ENCODE measurements at regions not wholly inside any gene's neighbourhood (a gene's known extent, or its start where the extent isn't known, plus 50 kb on each side); places are given as distances from the start of the nearest gene placed in this dataset.

DNA sequence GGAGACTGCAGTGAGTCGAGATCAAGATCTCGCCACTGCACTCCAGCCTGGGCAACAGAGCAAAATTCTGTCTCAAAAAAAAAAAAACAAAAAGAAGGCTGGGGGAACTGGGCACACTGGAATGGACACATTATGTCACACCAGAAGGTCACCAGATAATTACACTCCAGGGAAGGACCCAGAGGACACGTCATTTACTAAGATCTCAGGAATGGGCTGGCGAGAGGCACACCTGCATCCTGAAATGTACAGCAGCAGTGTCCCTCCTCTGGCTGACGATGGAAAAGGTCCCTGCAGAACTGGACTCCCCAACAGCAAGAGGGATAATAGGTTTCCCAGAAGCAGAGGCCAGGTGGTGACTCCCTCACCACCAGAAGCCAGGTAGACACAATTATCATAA lies 243.5 kb downstream of the BCL11B start:
- H3K9me3 ChIP-seq (ENCODE audit: control insufficient read depth in 2 of 2, low read length in 2 of 2) = no peaks in the 10 kb centered on the region
- H3K9ac ChIP-seq (ENCODE audit: low read depth in 1 of 2, low read length in 2 of 2) = no peak overlapping the region
- no peaks in the 10 kb centered on the region for H3K27me3 ChIP-seq (ENCODE audit: control insufficient read depth in 2 of 2, insufficient read depth in 2 of 2, low read length in 2 of 2)
- no peaks in the 10 kb centered on the region for H3K4me1 ChIP-seq (ENCODE audit: control insufficient read depth in 2 of 2, insufficient read depth in 2 of 2, low read length in 2 of 2)
- no peak overlapping the region for H3K27ac ChIP-seq (ENCODE audit: low read depth in 2 of 2, low read length in 2 of 2)
- no peak overlapping the region for H3K4me3 ChIP-seq (ENCODE audit: low read length in 2 of 2)
- no peaks in the 10 kb centered on the region for H3K36me3 ChIP-seq (ENCODE audit: control insufficient read depth in 2 of 2, insufficient read depth in 2 of 2, low read length in 2 of 2)

DNA sequence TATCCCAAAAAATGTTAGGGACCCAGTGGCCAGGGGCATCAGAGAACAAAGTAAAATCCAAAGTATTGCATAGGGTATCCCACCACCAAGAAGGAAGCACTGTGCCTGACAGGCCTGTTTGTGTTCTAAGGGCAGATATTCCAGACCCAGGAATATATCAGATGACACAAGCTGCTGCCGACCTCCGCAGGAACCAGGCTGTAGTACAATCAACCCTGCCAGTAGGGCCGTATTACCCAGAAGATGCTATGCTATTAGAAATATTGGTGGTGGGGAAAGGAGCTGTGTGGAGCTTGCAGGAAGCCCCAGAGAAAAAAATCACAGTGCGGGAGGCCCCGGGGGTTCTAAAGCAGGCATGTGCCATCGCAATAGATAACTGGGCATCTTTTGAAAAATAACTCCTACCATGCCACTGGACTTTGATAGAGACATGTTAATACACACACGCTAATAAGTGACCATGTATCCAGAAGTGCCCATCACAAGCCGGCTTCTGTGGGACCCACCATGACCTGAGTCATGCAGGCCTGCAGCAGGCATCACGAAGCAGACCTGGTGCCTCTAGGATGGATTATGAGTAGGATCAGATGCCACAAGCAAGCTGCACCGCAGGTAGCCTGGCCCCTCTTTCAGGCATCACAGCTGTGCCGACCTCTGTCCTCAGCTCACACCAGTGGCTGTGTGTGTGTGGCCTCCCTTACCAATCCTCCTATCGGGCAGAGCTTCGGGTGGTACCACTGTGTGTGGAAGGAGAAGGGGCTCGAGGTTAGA lies 242.7 kb downstream of the BCL11B start:
- no peak overlapping the region for H3K27ac ChIP-seq (ENCODE audit: low read depth in 2 of 2, low read length in 2 of 2)
- no peaks in the 10 kb centered on the region for H3K9me3 ChIP-seq (ENCODE audit: control insufficient read depth in 2 of 2, low read length in 2 of 2)

GRCh38 chr14:99029916-99030305 lies 242.1 kb downstream of the BCL11B start:
- no peak overlapping the region for H3K4me3 ChIP-seq (ENCODE audit: low read length in 2 of 2)
- no peak overlapping the region for H3K9ac ChIP-seq (ENCODE audit: low read depth in 1 of 2, low read length in 2 of 2)
- H3K27ac ChIP-seq (ENCODE audit: low read depth in 2 of 2, low read length in 2 of 2) = no peak overlapping the region

More for the DNA sequence above, 242.7 kb downstream of the BCL11B start:
- Histone ChIP-seq H3K36me3 (ENCODE audit: control insufficient read depth in 2 of 2, insufficient read depth in 2 of 2, low read length in 2 of 2) (no peaks in the 10 kb centered on the region), H3K27me3 (ENCODE audit: control insufficient read depth in 2 of 2, insufficient read depth in 2 of 2, low read length in 2 of 2) (no peaks in the 10 kb centered on the region), H3K4me1 (ENCODE audit: control insufficient read depth in 2 of 2, insufficient read depth in 2 of 2, low read length in 2 of 2) (no peaks in the 10 kb centered on the region), H3K9ac (ENCODE audit: low read depth in 1 of 2, low read length in 2 of 2) (no peak overlapping the region), H3K4me3 (ENCODE audit: low read length in 2 of 2) (no peak overlapping the region)

GRCh38 chr14:99030454-99030853 lies 241.5 kb downstream of the BCL11B start:
- Histone ChIP-seq H3K4me3 (ENCODE audit: low read length in 2 of 2) (no peak overlapping the region), H3K4me1 (ENCODE audit: control insufficient read depth in 2 of 2, insufficient read depth in 2 of 2, low read length in 2 of 2) (no peaks in the 10 kb centered on the region), H3K27ac (ENCODE audit: low read depth in 2 of 2, low read length in 2 of 2) (no peak overlapping the region), H3K9me3 (ENCODE audit: control insufficient read depth in 2 of 2, low read length in 2 of 2) (no peaks in the 10 kb centered on the region), H3K27me3 (ENCODE audit: control insufficient read depth in 2 of 2, insufficient read depth in 2 of 2, low read length in 2 of 2) (no peaks in the 10 kb centered on the region), H3K9ac (ENCODE audit: low read depth in 1 of 2, low read length in 2 of 2) (no peak overlapping the region), H3K36me3 (ENCODE audit: control insufficient read depth in 2 of 2, insufficient read depth in 2 of 2, low read length in 2 of 2) (no peaks in the 10 kb centered on the region)

More at GRCh38 chr14:99029916-99030305, 242.1 kb downstream of the BCL11B start:
- Histone ChIP-seq H3K4me1 (ENCODE audit: control insufficient read depth in 2 of 2, insufficient read depth in 2 of 2, low read length in 2 of 2) (no peaks in the 10 kb centered on the region), H3K36me3 (ENCODE audit: control insufficient read depth in 2 of 2, insufficient read depth in 2 of 2, low read length in 2 of 2) (no peaks in the 10 kb centered on the region), H3K9me3 (ENCODE audit: control insufficient read depth in 2 of 2, low read length in 2 of 2) (no peaks in the 10 kb centered on the region), H3K27me3 (ENCODE audit: control insufficient read depth in 2 of 2, insufficient read depth in 2 of 2, low read length in 2 of 2) (no peaks in the 10 kb centered on the region)

GRCh38 chr14:99032759-99033158 lies 239.2 kb downstream of the BCL11B start:
- Histone ChIP-seq H3K36me3 (ENCODE audit: control insufficient read depth in 2 of 2, insufficient read depth in 2 of 2, low read length in 2 of 2) (no peaks in the 10 kb centered on the region), H3K4me1 (ENCODE audit: control insufficient read depth in 2 of 2, insufficient read depth in 2 of 2, low read length in 2 of 2) (no peaks in the 10 kb centered on the region), H3K27ac (ENCODE audit: low read depth in 2 of 2, low read length in 2 of 2) (no peak overlapping the region), H3K27me3 (ENCODE audit: control insufficient read depth in 2 of 2, insufficient read depth in 2 of 2, low read length in 2 of 2) (no peaks in the 10 kb centered on the region), H3K4me3 (ENCODE audit: low read length in 2 of 2) (no peak overlapping the region), H3K9me3 (ENCODE audit: control insufficient read depth in 2 of 2, low read length in 2 of 2) (no peaks in the 10 kb centered on the region), H3K9ac (ENCODE audit: low read depth in 1 of 2, low read length in 2 of 2) (no peak overlapping the region)

- Histone ChIP-seq H3K27me3 (ENCODE audit: control insufficient read depth in 2 of 2, insufficient read depth in 2 of 2, low read length in 2 of 2) (no peaks in the 10 kb centered on the region), H3K27ac (ENCODE audit: low read depth in 2 of 2, low read length in 2 of 2) (no peak overlapping the region), H3K4me1 (ENCODE audit: control insufficient read depth in 2 of 2, insufficient read depth in 2 of 2, low read length in 2 of 2) (no peaks in the 10 kb centered on the region), H3K4me3 (ENCODE audit: low read length in 2 of 2) (no peak overlapping the region), H3K9me3 (ENCODE audit: control insufficient read depth in 2 of 2, low read length in 2 of 2) (no peaks in the 10 kb centered on the region), H3K36me3 (ENCODE audit: control insufficient read depth in 2 of 2, insufficient read depth in 2 of 2, low read length in 2 of 2) (no peaks in the 10 kb centered on the region), H3K9ac (ENCODE audit: low read depth in 1 of 2, low read length in 2 of 2) (no peak overlapping the region)
Measured at GRCh38 chr14:99033951-99034350, 238.0 kb downstream of the BCL11B start.

DNA sequence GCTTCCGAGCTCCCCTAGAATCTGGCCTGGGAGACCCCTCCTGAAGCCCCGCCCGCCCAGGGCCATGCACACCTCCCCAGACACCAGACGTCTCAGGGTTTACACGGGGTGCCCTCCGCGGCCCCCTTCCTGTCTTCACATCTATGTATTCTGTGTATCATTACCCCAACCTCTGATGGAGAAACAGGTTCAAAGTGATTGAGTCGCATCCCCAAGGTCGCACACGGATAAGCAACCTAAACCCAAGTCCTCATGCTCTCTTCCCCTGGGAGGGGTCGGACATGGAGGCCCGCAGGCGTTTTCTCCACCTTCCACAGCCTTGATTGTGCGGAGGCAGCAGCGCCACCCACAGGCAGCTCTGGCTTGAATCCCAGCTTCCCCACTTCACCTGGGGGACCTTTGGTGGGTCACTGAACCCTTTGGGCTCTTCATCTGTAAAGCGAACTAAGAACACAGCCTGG lies 237.3 kb downstream of the BCL11B start:
- no peaks in the 10 kb centered on the region for H3K9me3 ChIP-seq (ENCODE audit: control insufficient read depth in 2 of 2, low read length in 2 of 2)
- no peak overlapping the region for H3K27ac ChIP-seq (ENCODE audit: low read depth in 2 of 2, low read length in 2 of 2)
- no peaks in the 10 kb centered on the region for H3K36me3 ChIP-seq (ENCODE audit: control insufficient read depth in 2 of 2, insufficient read depth in 2 of 2, low read length in 2 of 2)
- no peaks in the 10 kb centered on the region for H3K4me1 ChIP-seq (ENCODE audit: control insufficient read depth in 2 of 2, insufficient read depth in 2 of 2, low read length in 2 of 2)
- no peak overlapping the region for H3K4me3 ChIP-seq (ENCODE audit: low read length in 2 of 2)
- no peaks in the 10 kb centered on the region for H3K27me3 ChIP-seq (ENCODE audit: control insufficient read depth in 2 of 2, insufficient read depth in 2 of 2, low read length in 2 of 2)
- H3K9ac ChIP-seq (ENCODE audit: low read depth in 1 of 2, low read length in 2 of 2) = no peak overlapping the region

GRCh38 chr14:99035268-99035667 lies 236.7 kb downstream of the BCL11B start:
- Histone ChIP-seq H3K27me3 (ENCODE audit: control insufficient read depth in 2 of 2, insufficient read depth in 2 of 2, low read length in 2 of 2) (no peaks in the 10 kb centered on the region), H3K9ac (ENCODE audit: low read depth in 1 of 2, low read length in 2 of 2) (no peak overlapping the region), H3K36me3 (ENCODE audit: control insufficient read depth in 2 of 2, insufficient read depth in 2 of 2, low read length in 2 of 2) (no peaks in the 10 kb centered on the region), H3K27ac (ENCODE audit: low read depth in 2 of 2, low read length in 2 of 2) (peak overlapping the region; percentile 20 to 52), H3K4me3 (ENCODE audit: low read length in 2 of 2) (no peak overlapping the region), H3K4me1 (ENCODE audit: control insufficient read depth in 2 of 2, insufficient read depth in 2 of 2, low read length in 2 of 2) (no peaks in the 10 kb centered on the region), H3K9me3 (ENCODE audit: control insufficient read depth in 2 of 2, low read length in 2 of 2) (no peaks in the 10 kb centered on the region)

GRCh38 chr14:99035712-99036610 lies 236.0 kb downstream of the BCL11B start:
- Histone ChIP-seq H3K4me3 (ENCODE audit: low read length in 2 of 2) (peak overlapping the region in 1 of 2 donors; percentile 9), H3K9ac (ENCODE audit: low read depth in 1 of 2, low read length in 2 of 2) (no peak overlapping the region)

More at GRCh38 chr14:99035712-99036610, 236.0 kb downstream of the BCL11B start:
- Histone ChIP-seq H3K27me3 (ENCODE audit: control insufficient read depth in 2 of 2, insufficient read depth in 2 of 2, low read length in 2 of 2) (no peaks in the 10 kb centered on the region), H3K9me3 (ENCODE audit: control insufficient read depth in 2 of 2, low read length in 2 of 2) (no peaks in the 10 kb centered on the region), H3K27ac (ENCODE audit: low read depth in 2 of 2, low read length in 2 of 2) (peak overlapping the region; percentile 52), H3K4me1 (ENCODE audit: control insufficient read depth in 2 of 2, insufficient read depth in 2 of 2, low read length in 2 of 2) (no peaks in the 10 kb centered on the region), H3K36me3 (ENCODE audit: control insufficient read depth in 2 of 2, insufficient read depth in 2 of 2, low read length in 2 of 2) (no peaks in the 10 kb centered on the region)

Measured in mucosa of rectum (tissue), 2 donors.